GM23338 (cell line): ENCODE measurements at regions not wholly inside any gene's neighbourhood (a gene's known extent, or its start where the extent isn't known, plus 50 kb on each side); places are given as distances from the start of the nearest gene placed in this dataset.

Source experiments
- ATAC-seq: fragments of 200-7000 bp; cut with Tn5 transposase; 3 replicates; pipeline ENCODE4 v1.9.1; 2020
- DNase-seq: peaks from one replicate; pipeline ENCODE4 v3.0.0-alpha.2; 2015; ENCODE audit warnings: low spot score
- H2AFZ ChIP-seq: fragments of 200-600 bp; sonication (generic); 2 replicates; pipeline ENCODE4 v1.8.0; 2016; ENCODE audit warnings: antibody characterized with exemption, mild to moderate bottlenecking, moderate library complexity
- H3F3A ChIP-seq: fragments of 200-600 bp; sonication (generic); replicated peaks from 2 replicates; pipeline ENCODE4 v1.8.0; 2017; ENCODE audit warnings: antibody characterized with exemption, mixed run types, low read depth
- H3K27ac ChIP-seq: fragments of 200-600 bp; sonication (generic); 2 replicates; pipeline ENCODE4 v1.6.1; 2016; ENCODE audit warnings: low read depth
- H3K27me3 ChIP-seq: fragments of 200-600 bp; sonication (generic); 2 replicates; pipeline ENCODE4 v1.8.0; 2016; ENCODE audit warnings: mild to moderate bottlenecking, mixed run types, moderate library complexity; ENCODE audit not compliant: insufficient read depth
- H3K36me3 ChIP-seq: fragments of 200-600 bp; sonication (generic); 2 replicates; pipeline ENCODE4 v1.8.0; 2016; ENCODE audit warnings: mild to moderate bottlenecking; ENCODE audit not compliant: insufficient read depth
- H3K4me1 ChIP-seq: fragments of 200-600 bp; sonication (generic); 2 replicates; pipeline ENCODE4 v1.8.0; 2016; ENCODE audit warnings: mild to moderate bottlenecking, moderate library complexity; ENCODE audit not compliant: insufficient read depth
- H3K4me2 ChIP-seq: fragments of 200-600 bp; sonication (generic); 2 replicates; pipeline ENCODE4 v1.7.1; 2017; ENCODE audit warnings: mixed run types
- H3K4me3 ChIP-seq: fragments of 200-600 bp; sonication (generic); 2 replicates; pipeline ENCODE4 v1.6.1; 2016; ENCODE audit warnings: mixed run types
- H3K79me2 ChIP-seq: fragments of 200-600 bp; sonication (generic); replicated peaks from 2 replicates; pipeline ENCODE4 v1.8.0; 2017; ENCODE audit warnings: mild to moderate bottlenecking; ENCODE audit not compliant: insufficient read depth
- H3K9me2 ChIP-seq: fragments of 200-600 bp; sonication (generic); 2 replicates; pipeline ENCODE4 v1.8.0; 2017; ENCODE audit not compliant: insufficient read depth
- H4K20me1 ChIP-seq: fragments of 200-600 bp; sonication (generic); replicated peaks from 2 replicates; pipeline ENCODE4 v1.8.0; 2017; ENCODE audit warnings: mild to moderate bottlenecking; ENCODE audit not compliant: insufficient read depth
- H3K27ac Mint-ChIP-seq: 2 replicates; pipeline ENCODE4 v1.8.0; 2020; ENCODE audit warnings: inconsistent platforms, mild to moderate bottlenecking, moderate library complexity, mixed read lengths
- H3K27me3 Mint-ChIP-seq: 3 replicates; pipeline ENCODE4 v1.8.0; 2022; ENCODE audit warnings: low read depth, mild to moderate bottlenecking, moderate library complexity, mixed read lengths, inconsistent platforms; ENCODE audit not compliant: insufficient read depth, poor library complexity
- H3K36me3 Mint-ChIP-seq: 3 replicates; pipeline ENCODE4 v1.8.0; 2021; ENCODE audit warnings: low read depth, mild to moderate bottlenecking, inconsistent platforms, moderate library complexity, mixed read lengths
- H3K4me1 Mint-ChIP-seq: 3 replicates; pipeline ENCODE4 v1.8.0; 2020; ENCODE audit warnings: mild to moderate bottlenecking, inconsistent platforms, mixed read lengths
- H3K4me3 Mint-ChIP-seq: 3 replicates; pipeline ENCODE4 v1.8.0; 2021; ENCODE audit warnings: moderate library complexity, mild to moderate bottlenecking, inconsistent platforms, mixed read lengths
- H3K9me3 Mint-ChIP-seq: 3 replicates; pipeline ENCODE4 v1.8.0; 2020; ENCODE audit warnings: moderate library complexity, mild to moderate bottlenecking, inconsistent platforms, mixed read lengths
- CREB1 ChIP-seq: fragments of 250-450 bp; sonication (Bioruptor Pico); IDR thresholded peaks from 2 replicates; pipeline ENCODE4 v1.5.0; 2020; ENCODE audit warnings: low read depth, mild to moderate bottlenecking, moderate library complexity
- EZH2 ChIP-seq: fragments of 200-600 bp; sonication (generic); IDR thresholded peaks from one replicate; pipeline ENCODE4 v1.8.0; 2017; ENCODE audit warnings: antibody characterized with exemption, mild to moderate bottlenecking, low read depth; ENCODE audit not compliant: unreplicated experiment
- EZH2phosphoT487 ChIP-seq: fragments of 200-600 bp; sonication (generic); IDR thresholded peaks from one replicate; pipeline ENCODE4 v1.8.1; 2018; ENCODE audit warnings: antibody characterized with exemption; ENCODE audit not compliant: unreplicated experiment
- JUNB ChIP-seq: IDR thresholded peaks from one replicate; pipeline ENCODE4 v1.6.1; 2016; ENCODE audit warnings: antibody characterized with exemption; ENCODE audit not compliant: unreplicated experiment
- NANOG ChIP-seq: IDR thresholded peaks from 2 replicates; pipeline ENCODE4 v1.6.1; 2016; ENCODE audit warnings: antibody characterized with exemption, borderline replicate concordance
- ZNF114 ChIP-seq: fragments of 250-450 bp; sonication (Bioruptor Pico); IDR thresholded peaks from 2 replicates; pipeline ENCODE4 v1.5.0; 2020; ENCODE audit warnings: mild to moderate bottlenecking, moderate library complexity
- ZNF331 ChIP-seq: fragments of 250-450 bp; sonication (Bioruptor Pico); IDR thresholded peaks from 2 replicates; pipeline ENCODE4 v1.5.0; 2020; ENCODE audit warnings: low read depth, mild to moderate bottlenecking, moderate library complexity
- TF ChIP-seq, protein P1 (sequence below): IDR thresholded peaks from one replicate; pipeline ENCODE4 v1.6.1; 2018; ENCODE audit warnings: antibody characterized with exemption; ENCODE audit not compliant: unreplicated experiment
- TF ChIP-seq, protein P2 (sequence below), 2 experiments: fragments of 200-600 bp in 1 of 2; sonication (generic) in 1 of 2; conservative IDR thresholded peaks; 2 replicates each; pipeline versions ENCODE4 v1.5.1 to v1.6.1; 2016 to 2017; ENCODE audit warnings: antibody characterized with exemption in 2 of 2, low read depth in 2 of 2, mild to moderate bottlenecking in 2 of 2, moderate library complexity in 1 of 2

DNA sequence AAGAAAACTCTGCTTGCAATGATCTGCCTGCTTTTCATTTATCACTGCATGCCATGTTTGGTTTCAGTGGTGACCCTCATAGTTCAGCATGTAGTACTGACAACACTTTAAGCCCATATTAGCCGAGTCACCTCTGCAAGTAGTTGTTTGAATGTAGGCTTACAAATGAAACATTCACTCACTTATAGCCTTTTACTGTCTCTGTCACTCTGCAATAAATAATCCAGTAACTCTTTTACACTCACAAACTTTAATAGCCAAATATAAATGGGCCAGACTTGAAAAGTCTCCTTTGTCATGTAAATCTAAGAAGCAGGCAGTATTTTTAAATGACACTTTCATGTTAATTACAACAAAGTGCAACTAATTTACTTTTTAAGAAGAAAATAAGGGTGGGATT lies 1460.0 kb upstream of the ADGRB3 start (continued):
- TF ChIP-seq, protein P1, sequence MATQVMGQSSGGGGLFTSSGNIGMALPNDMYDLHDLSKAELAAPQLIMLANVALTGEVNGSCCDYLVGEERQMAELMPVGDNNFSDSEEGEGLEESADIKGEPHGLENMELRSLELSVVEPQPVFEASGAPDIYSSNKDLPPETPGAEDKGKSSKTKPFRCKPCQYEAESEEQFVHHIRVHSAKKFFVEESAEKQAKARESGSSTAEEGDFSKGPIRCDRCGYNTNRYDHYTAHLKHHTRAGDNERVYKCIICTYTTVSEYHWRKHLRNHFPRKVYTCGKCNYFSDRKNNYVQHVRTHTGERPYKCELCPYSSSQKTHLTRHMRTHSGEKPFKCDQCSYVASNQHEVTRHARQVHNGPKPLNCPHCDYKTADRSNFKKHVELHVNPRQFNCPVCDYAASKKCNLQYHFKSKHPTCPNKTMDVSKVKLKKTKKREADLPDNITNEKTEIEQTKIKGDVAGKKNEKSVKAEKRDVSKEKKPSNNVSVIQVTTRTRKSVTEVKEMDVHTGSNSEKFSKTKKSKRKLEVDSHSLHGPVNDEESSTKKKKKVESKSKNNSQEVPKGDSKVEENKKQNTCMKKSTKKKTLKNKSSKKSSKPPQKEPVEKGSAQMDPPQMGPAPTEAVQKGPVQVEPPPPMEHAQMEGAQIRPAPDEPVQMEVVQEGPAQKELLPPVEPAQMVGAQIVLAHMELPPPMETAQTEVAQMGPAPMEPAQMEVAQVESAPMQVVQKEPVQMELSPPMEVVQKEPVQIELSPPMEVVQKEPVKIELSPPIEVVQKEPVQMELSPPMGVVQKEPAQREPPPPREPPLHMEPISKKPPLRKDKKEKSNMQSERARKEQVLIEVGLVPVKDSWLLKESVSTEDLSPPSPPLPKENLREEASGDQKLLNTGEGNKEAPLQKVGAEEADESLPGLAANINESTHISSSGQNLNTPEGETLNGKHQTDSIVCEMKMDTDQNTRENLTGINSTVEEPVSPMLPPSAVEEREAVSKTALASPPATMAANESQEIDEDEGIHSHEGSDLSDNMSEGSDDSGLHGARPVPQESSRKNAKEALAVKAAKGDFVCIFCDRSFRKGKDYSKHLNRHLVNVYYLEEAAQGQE, result no peak
- no peak for TF ChIP-seq EZH2phosphoT487

DNA sequence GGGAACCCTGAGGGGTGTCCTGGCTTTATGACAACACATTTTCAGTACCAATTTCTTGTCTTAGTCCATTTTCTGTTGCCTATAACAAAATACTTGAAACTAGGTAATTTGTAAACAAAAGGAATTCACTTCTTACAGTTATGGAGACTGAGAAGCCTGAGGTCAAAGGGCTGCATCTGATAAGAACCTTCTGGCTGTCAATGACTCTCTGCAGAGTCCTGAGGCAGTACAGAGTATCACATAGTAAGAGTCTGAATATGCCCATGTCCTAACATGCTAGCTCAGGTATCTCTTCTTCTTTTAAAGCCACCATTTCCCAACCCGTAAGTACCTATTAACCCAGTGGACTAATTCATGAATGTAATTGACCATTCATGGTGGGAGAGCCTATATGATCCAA lies 1458.6 kb upstream of the EYS start:
- Histone ChIP-seq H3F3A (no peaks in the 10 kb centered on the region), H3K27me3 (no peaks in the 10 kb centered on the region), H3K4me3 (no peak overlapping the region), H4K20me1 (no peaks in the 10 kb centered on the region), H3K9me2 (no peaks in the 10 kb centered on the region), H3K79me2 (no peaks in the 10 kb centered on the region), H3K36me3 (0 out of 2 replicates have a peak, but pooled peaks cover 2% of the 10 kb centered on the region), H3K4me1 (no peaks in the 10 kb centered on the region), H2AFZ (no peak overlapping the region), H3K27ac (no peak overlapping the region), H3K4me2 (no peak overlapping the region)
- H3K27me3 Mint-ChIP-seq, result no peaks in the 10 kb centered on the region
- no peak overlapping the region for H3K4me3 Mint-ChIP-seq
- no peak overlapping the region for H3K27ac Mint-ChIP-seq
- H3K36me3 Mint-ChIP-seq, result peaks cover 16% of the 10 kb centered on the region
- TF ChIP-seq, protein P2, sequence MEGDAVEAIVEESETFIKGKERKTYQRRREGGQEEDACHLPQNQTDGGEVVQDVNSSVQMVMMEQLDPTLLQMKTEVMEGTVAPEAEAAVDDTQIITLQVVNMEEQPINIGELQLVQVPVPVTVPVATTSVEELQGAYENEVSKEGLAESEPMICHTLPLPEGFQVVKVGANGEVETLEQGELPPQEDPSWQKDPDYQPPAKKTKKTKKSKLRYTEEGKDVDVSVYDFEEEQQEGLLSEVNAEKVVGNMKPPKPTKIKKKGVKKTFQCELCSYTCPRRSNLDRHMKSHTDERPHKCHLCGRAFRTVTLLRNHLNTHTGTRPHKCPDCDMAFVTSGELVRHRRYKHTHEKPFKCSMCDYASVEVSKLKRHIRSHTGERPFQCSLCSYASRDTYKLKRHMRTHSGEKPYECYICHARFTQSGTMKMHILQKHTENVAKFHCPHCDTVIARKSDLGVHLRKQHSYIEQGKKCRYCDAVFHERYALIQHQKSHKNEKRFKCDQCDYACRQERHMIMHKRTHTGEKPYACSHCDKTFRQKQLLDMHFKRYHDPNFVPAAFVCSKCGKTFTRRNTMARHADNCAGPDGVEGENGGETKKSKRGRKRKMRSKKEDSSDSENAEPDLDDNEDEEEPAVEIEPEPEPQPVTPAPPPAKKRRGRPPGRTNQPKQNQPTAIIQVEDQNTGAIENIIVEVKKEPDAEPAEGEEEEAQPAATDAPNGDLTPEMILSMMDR (conservative IDR thresholded peaks at IDR 0.05; ENCODE audit: low read depth in 2 of 2), result no peak
- TF ChIP-seq ZNF331 (CRISPR knock-in tag) (no peak), JUNB (no peak), ZNF114 (CRISPR knock-in tag) (no peak), EZH2phosphoT487 (no peak), EZH2 (no peak)
- no peaks in the 10 kb centered on the region for H3K4me1 Mint-ChIP-seq
- ATAC-seq (no peak), DNase-seq (no peak)
- peaks cover 20% of the 10 kb centered on the region for H3K9me3 Mint-ChIP-seq

DNA sequence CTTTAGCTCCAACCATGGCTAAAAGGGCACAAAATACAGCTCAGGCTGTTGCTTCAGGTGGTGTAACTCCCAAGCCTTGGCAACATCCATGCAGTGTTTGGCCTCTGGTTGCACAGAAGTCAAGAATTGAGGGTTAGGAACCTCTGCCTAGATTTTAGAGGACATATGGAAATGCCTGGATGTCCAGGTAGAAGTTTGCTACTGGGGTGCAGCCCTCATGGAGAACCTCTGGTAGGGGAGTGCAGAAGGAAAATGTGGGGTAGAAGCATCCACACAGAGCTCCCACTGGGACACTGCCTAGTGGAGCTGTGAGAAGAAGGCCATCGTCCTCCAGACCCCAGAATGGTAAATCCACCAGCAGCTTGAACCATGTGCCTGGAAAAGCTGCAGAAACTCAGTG lies 1453.8 kb upstream of the EYS start:
- no peak overlapping the region for H2AFZ ChIP-seq
- Mint-ChIP-seq H3K9me3 (peaks cover 47% of the 10 kb centered on the region), H3K4me3 (no peak overlapping the region), H3K4me1 (no peaks in the 10 kb centered on the region), H3K27me3 (no peaks in the 10 kb centered on the region), H3K36me3 (peaks cover 26% of the 10 kb centered on the region), H3K27ac (no peak overlapping the region)
- H3K9me2 ChIP-seq, result no peaks in the 10 kb centered on the region; the same call in 1 of the 2 replicates
- ATAC-seq (no peak), DNase-seq (no peak)
- no peaks in the 10 kb centered on the region for H3F3A ChIP-seq
- no peaks in the 10 kb centered on the region for H3K4me1 ChIP-seq
- H3K27me3 ChIP-seq, result no peaks in the 10 kb centered on the region
- no peak overlapping the region for H3K27ac ChIP-seq
- H3K79me2 ChIP-seq, result no peaks in the 10 kb centered on the region
- no peak overlapping the region for H3K4me2 ChIP-seq
- no peak overlapping the region for H3K4me3 ChIP-seq
- H3K36me3 ChIP-seq, result peaks cover 8% of the 10 kb centered on the region; the same call in 1 of the 2 replicates
- no peaks in the 10 kb centered on the region for H4K20me1 ChIP-seq
- TF ChIP-seq CREB1, result no peak
- no peak for TF ChIP-seq JUNB
- TF ChIP-seq, protein P1, result no peak
- TF ChIP-seq ZNF114 (CRISPR knock-in tag), result no peak
- no peak for TF ChIP-seq NANOG
